K562 (cell line): ENCODE measurements at regions not wholly inside any gene's neighbourhood (a gene's known extent, or its start where the extent isn't known, plus 50 kb on each side); places are given as distances from the start of the nearest gene placed in this dataset.

Experiments
- ATAC-seq: fragments of 200-7000 bp; cut with Tn5 transposase; 3 replicates; pipeline ENCODE4 v1.9.1; 2020; ENCODE audit warnings: moderate library complexity
- BruUV-seq: library from RNA; stranded (reverse); fragments of 400-500 nt; replicated peaks from 2 replicates; lab custom pipeline; 2021; lab: Mats Ljungman, UMichigan
- CTCF ChIA-PET: fragments of 300-600 bp; formaldehyde crosslinking; extraction: SDS; loops from one replicate; lab custom pipeline; 2021; ENCODE audit warnings: low intra/inter-chr PET ratio; lab: Yijun Ruan, JAX
- POLR2A ChIA-PET: fragments of 300-600, 350-650 bp; sonication (Branson Sonifier 250); formaldehyde crosslinking; extraction: SDS; loops from one replicate; lab custom pipeline; 2021; ENCODE audit warnings: antibody characterized with exemption, inconsistent platforms; lab: Yijun Ruan, JAX
- DNase-seq, 4 experiments: peaks; one replicate each; pipeline versions ENCODE4 v3.0.0 to v3.0.0-alpha.2; 2011 to 2018; ENCODE audit warnings: low spot score in 3 of 4, mixed read lengths in 3 of 4; ENCODE audit errors: extremely low read depth in 1 of 4
- FAIRE-seq: peaks from 2 replicates; lab custom pipeline; 2011; peaks lifted over from hg19 to GRCh38; lab: Jason Lieb, UNC
- H2AFZ ChIP-seq: 2 replicates; pipeline ENCODE4 v1.6.0; 2011; ENCODE audit warnings: low read depth, low read length, control low read depth, inconsistent platforms
- H3K27ac ChIP-seq: fragments of 200-600 bp; 3 replicates; pipeline ENCODE4 v1.8.0; 2011; ENCODE audit warnings: low read depth, mild to moderate bottlenecking, control low read depth, inconsistent platforms, low read length, moderate library complexity, mixed read lengths; ENCODE audit errors: extremely low read depth
- H3K27me3 ChIP-seq, 2 experiments: fragments of 300-600 bp in 1 of 2; 2 replicates in 1 of 2; 3 replicates in 1 of 2; pipeline versions ENCODE4 v1.6.0 to v1.8.0; 2011; ENCODE audit warnings: inconsistent platforms in 2 of 2, low read length in 2 of 2, mild to moderate bottlenecking in 1 of 2, mixed read lengths in 1 of 2, moderate library complexity in 1 of 2; ENCODE audit not compliant: control insufficient read depth in 2 of 2, insufficient read depth in 2 of 2
- H3K36me3 ChIP-seq: fragments of 300-600 bp; 3 replicates; pipeline ENCODE4 v1.8.0; 2011; ENCODE audit warnings: mild to moderate bottlenecking, low read length, inconsistent platforms; ENCODE audit not compliant: control insufficient read depth, insufficient read depth
- H3K4me1 ChIP-seq, 2 experiments: fragments of 200-600 bp in 1 of 2; replicated peaks in 1 of 2; 2 replicates in 1 of 2; 3 replicates in 1 of 2; pipeline versions ENCODE4 v1.5.1 to v1.8.0; 2011; ENCODE audit warnings: inconsistent platforms in 2 of 2, low read length in 2 of 2, mild to moderate bottlenecking in 1 of 2, mixed read lengths in 1 of 2, moderate library complexity in 1 of 2; ENCODE audit not compliant: control insufficient read depth in 2 of 2, insufficient read depth in 2 of 2
- H3K4me2 ChIP-seq: 2 replicates; pipeline ENCODE4 v1.6.1; 2011; ENCODE audit warnings: low read length, control low read depth, inconsistent platforms, mixed read lengths; ENCODE audit not compliant: insufficient read depth
- H3K4me3 ChIP-seq: fragments of 200-600 bp; sonication (generic), shearing (Covaris generic); 2 replicates; pipeline ENCODE4 v1.5.1; 2016; ENCODE audit warnings: control low read depth, inconsistent platforms
- H3K79me2 ChIP-seq: fragments of 200-600 bp; 3 replicates; pipeline ENCODE4 v1.8.0; 2011; ENCODE audit warnings: low read length, inconsistent platforms; ENCODE audit not compliant: control insufficient read depth, insufficient read depth
- H3K9ac ChIP-seq, 2 experiments: 2 replicates each; pipeline versions ENCODE4 v1.6.0 to v1.6.1; 2011; ENCODE audit warnings: low read depth in 2 of 2, low read length in 2 of 2, control low read depth in 1 of 2, inconsistent platforms in 1 of 2, mild to moderate bottlenecking in 1 of 2, mixed read lengths in 1 of 2; ENCODE audit not compliant: insufficient read depth in 1 of 2
- H3K9me1 ChIP-seq: one replicate; pipeline ENCODE4 v1.6.0; 2011; ENCODE audit warnings: inconsistent platforms, mild to moderate bottlenecking, low read length, moderate library complexity; ENCODE audit not compliant: control insufficient read depth, insufficient read depth
- H3K9me3 ChIP-seq: replicated peaks from 2 replicates; pipeline ENCODE4 v1.5.1; 2011; ENCODE audit warnings: low read depth, low read length, inconsistent platforms; ENCODE audit not compliant: control insufficient read depth, insufficient read depth
- H4K20me1 ChIP-seq: replicated peaks from 2 replicates; pipeline ENCODE4 v1.6.1; 2011; ENCODE audit warnings: low read length, inconsistent platforms, mixed read lengths; ENCODE audit not compliant: control insufficient read depth, insufficient read depth
- C11orf30 ChIP-seq: fragments of 450-650 bp; IDR thresholded peaks from 2 replicates; pipeline ENCODE4 v1.6.1; 2016; ENCODE audit warnings: low read depth, mild to moderate bottlenecking
- MAFF ChIP-seq: IDR thresholded peaks from 2 replicates; pipeline ENCODE4 v1.6.1; 2012; ENCODE audit warnings: low read length, improper control_type of control experiment
- MAFG ChIP-seq: fragments of 450-650 bp; conservative IDR thresholded peaks from 2 replicates; pipeline ENCODE4 v1.6.1; 2016; ENCODE audit warnings: missing genetic modification characterization, missing compliant biosample characterization
- ZBTB49 ChIP-seq: sonication (generic); formaldehyde crosslinking; IDR thresholded peaks from 2 replicates; pipeline ENCODE4 v1.8.0; 2022; ENCODE audit warnings: missing genetic modification reagents, mild to moderate bottlenecking, borderline replicate concordance
- ZNF316 ChIP-seq: fragments of 450-650 bp; IDR thresholded peaks from 2 replicates; pipeline ENCODE4 v1.6.1; 2016
- ZNF655 ChIP-seq: fragments of 250-450 bp; sonication (Bioruptor Pico); IDR thresholded peaks from 2 replicates; pipeline ENCODE4 v1.5.0; 2021
- WGBS: fragments of 100-300 bp; shearing (Covaris generic); methylation state at CpG from one replicate; pipeline ENCODE4 v1.1.6; 2016; ENCODE audit warnings: low coverage, mixed read lengths; ENCODE audit not compliant: insufficient coverage; ENCODE audit errors: missing lambda C conversion rate; 5-methylcytosine and 5-hydroxymethylcytosine counted together
- in situ Hi-C: fragments of 300-500 bp; cut with MboI; formaldehyde crosslinking; loops from 4 replicates; pipeline ENCODE4 v1.15.0; 2018; ENCODE audit warnings: inconsistent platforms, mixed read lengths
- intact Hi-C: fragments of 100-400 bp; cut with micrococcal nuclease; formaldehyde crosslinking; loops from 2 replicates; pipeline ENCODE4 v1.14.2; 2022

- in situ Hi-C loops, result no loop called here
- no peak for DNase-seq
- H3K4me1 ChIP-seq, result no peaks in the 10 kb centered on the region; a peak in 1 of 5 replicates
- H3K9me3 ChIP-seq, result no peaks in the 10 kb centered on the region
- intact Hi-C loops, result no loop called here
- no peaks in the 10 kb centered on the region for H4K20me1 ChIP-seq
- peaks cover 0 to 16% of the 10 kb centered on the region in 2 experiments; a peak in 2 of 5 replicates for H3K27me3 ChIP-seq
- H3K9me1 ChIP-seq, result no peaks in the 10 kb centered on the region
- WGBS, result 2% methylated on average over 3 of the region's 3 CpGs
- H3K36me3 ChIP-seq, result no peaks in the 10 kb centered on the region
- H2AFZ ChIP-seq, result no peak overlapping the region
- no peak for ATAC-seq
- ChIA-PET POLR2A (interaction anchor here (0.6 kb wide), 1 partner anchor 67 kb away, joined by 4 read pairs; no protein-coding TSS in a partner anchor), CTCF (no interaction called here)
- no peak overlapping the region for H3K4me2 ChIP-seq
- H3K79me2 ChIP-seq, result no peaks in the 10 kb centered on the region
- H3K27ac ChIP-seq, result no peak overlapping the region
- FAIRE-seq, result no peak
- TF ChIP-seq ZNF655 (CRISPR knock-in tag) (no peak), MAFG (tag) (peak; percentile 87), ZNF316 (peak; percentile 86), MAFF (peak; percentile 59), ZBTB49 (CRISPR knock-in tag) (no peak), C11orf30 (peak; percentile 76)
- H3K9ac ChIP-seq, result no peak overlapping the region
- no TSS peak for BruUV-seq
- no peak overlapping the region for H3K4me3 ChIP-seq
Observed at GRCh38 chr11:45597097-45597496, 68.3 kb downstream of the CHST1 start.
